HG03558 (cell line): ENCODE measurements at regions not wholly inside any gene's neighbourhood (a gene's known extent, or its start where the extent isn't known, plus 50 kb on each side); places are given as distances from the start of the nearest gene placed in this dataset.
"Not testable (repeated sequence)": the region's sequence is repeated elsewhere in the genome, so short reads cannot be mapped to it uniquely, and the experiment has no call there.

ENCODE experiments used
- ATAC-seq: cut with Tn5 transposase; IDR thresholded peaks from one replicate; pipeline ENCODE4 v1.9.1; 2021; ENCODE audit warnings: moderate number of reproducible peaks; ENCODE audit not compliant: unreplicated experiment; ENCODE audit errors: extremely low read depth

- ATAC-seq, result no peak
Observed at GRCh38 chr2:107731435-107731834, 95.3 kb upstream of the RGPD4 start.

- no peak for ATAC-seq
Observed at GRCh38 chr2:107735201-107735600, 91.5 kb upstream of the RGPD4 start.

GRCh38 chr2:107737756-107738155 lies 88.9 kb upstream of the RGPD4 start:
- no peak for ATAC-seq

- ATAC-seq, result no peak
Observed at GRCh38 chr2:107738266-107738665, 88.4 kb upstream of the RGPD4 start.

- no peak for ATAC-seq
Observed at GRCh38 chr2:107740300-107740699, 86.4 kb upstream of the RGPD4 start.

GRCh38 chr2:107742460-107743027 lies 84.1 kb upstream of the RGPD4 start:
- no peak for ATAC-seq

GRCh38 chr2:107743274-107743673 lies 83.4 kb upstream of the RGPD4 start:
- no peak for ATAC-seq

- ATAC-seq, result no peak
Observed at GRCh38 chr2:107745100-107745499, 81.6 kb upstream of the RGPD4 start.

GRCh38 chr2:107746552-107747198 lies 80.0 kb upstream of the RGPD4 start:
- ATAC-seq, result not testable (repeated sequence)

- not testable (repeated sequence) for ATAC-seq
Observed at GRCh38 chr2:107747199-107747963, 79.3 kb upstream of the RGPD4 start.

GRCh38 chr2:107747964-107748583 lies 78.6 kb upstream of the RGPD4 start:
- ATAC-seq, result no peak

- ATAC-seq, result no peak
Observed at GRCh38 chr2:107751936-107752335, 74.8 kb upstream of the RGPD4 start.

GRCh38 chr2:107753806-107754205 lies 72.9 kb upstream of the RGPD4 start:
- not testable (repeated sequence) for ATAC-seq

GRCh38 chr2:107757223-107757622 lies 69.5 kb upstream of the RGPD4 start:
- ATAC-seq, result no peak

- no peak for ATAC-seq
Observed at GRCh38 chr2:107760620-107761364, 65.9 kb upstream of the RGPD4 start.

- no peak for ATAC-seq
Observed at GRCh38 chr2:107772353-107772752, 54.3 kb upstream of the RGPD4 start.

- ATAC-seq, result no peak
Observed at GRCh38 chr2:107775211-107775610, 51.5 kb upstream of the RGPD4 start.

GRCh38 chr2:107775791-107776190 lies 50.9 kb upstream of the RGPD4 start:
- no peak for ATAC-seq

- no peak for ATAC-seq
Observed at GRCh38 chr2:107776362-107776761, 50.3 kb upstream of the RGPD4 start.
